T-helper 1 cell treated with Interleukin-12 subunit alpha and Interleukin-12 subunit beta and Interleukin-4 antibody, amounts not matched to agents 30 μg/mL and 1 μg/mL, for 36 hours (primary cell): ENCODE measurements at regions not wholly inside any gene's neighbourhood (a gene's known extent, or its start where the extent isn't known, plus 50 kb on each side); places are given as distances from the start of the nearest gene placed in this dataset.

Source experiments
- H3K27ac Mint-ChIP-seq: one replicate; pipeline ENCODE4 v1.8.0; 2021; ENCODE audit warnings: mild to moderate bottlenecking, mixed read lengths
- H3K27me3 Mint-ChIP-seq: one replicate; pipeline ENCODE4 v1.8.0; 2021; ENCODE audit warnings: low read depth, mixed read lengths
- H3K36me3 Mint-ChIP-seq: one replicate; pipeline ENCODE4 v1.8.0; 2021; ENCODE audit warnings: low read depth, mixed read lengths
- H3K4me1 Mint-ChIP-seq: one replicate; pipeline ENCODE4 v1.8.0; 2021; ENCODE audit warnings: low read depth, mixed read lengths
- H3K4me3 Mint-ChIP-seq: one replicate; pipeline ENCODE4 v1.8.0; 2021; ENCODE audit warnings: mild to moderate bottlenecking, moderate library complexity, mixed read lengths
- H3K9me3 Mint-ChIP-seq: one replicate; pipeline ENCODE4 v1.8.0; 2021; ENCODE audit warnings: mixed read lengths

DNA sequence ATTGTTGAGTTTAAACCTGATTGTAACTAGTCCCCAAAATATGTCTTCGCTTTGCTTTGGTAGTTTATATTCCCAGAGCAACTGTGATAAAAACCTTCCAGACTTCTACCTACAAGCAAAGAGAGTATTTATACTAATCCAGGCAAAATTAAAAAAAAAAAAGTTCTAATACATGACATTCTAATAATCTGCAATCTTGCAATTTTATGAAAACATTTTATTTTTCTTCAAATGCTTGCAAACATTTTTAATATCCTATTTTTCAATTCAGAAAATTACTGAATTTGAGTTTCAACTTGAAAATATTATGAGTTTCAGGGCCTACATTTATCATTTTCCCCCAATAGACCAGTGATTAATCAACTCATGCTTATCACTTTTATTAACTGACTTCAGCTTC lies 830.2 kb upstream of the KLHL1 start:
- Mint-ChIP-seq H3K36me3 (no peaks in the 10 kb centered on the region), H3K9me3 (no peaks in the 10 kb centered on the region), H3K4me1 (no peaks in the 10 kb centered on the region), H3K27me3 (no peaks in the 10 kb centered on the region), H3K4me3 (no peak overlapping the region), H3K27ac (no peak overlapping the region)

DNA sequence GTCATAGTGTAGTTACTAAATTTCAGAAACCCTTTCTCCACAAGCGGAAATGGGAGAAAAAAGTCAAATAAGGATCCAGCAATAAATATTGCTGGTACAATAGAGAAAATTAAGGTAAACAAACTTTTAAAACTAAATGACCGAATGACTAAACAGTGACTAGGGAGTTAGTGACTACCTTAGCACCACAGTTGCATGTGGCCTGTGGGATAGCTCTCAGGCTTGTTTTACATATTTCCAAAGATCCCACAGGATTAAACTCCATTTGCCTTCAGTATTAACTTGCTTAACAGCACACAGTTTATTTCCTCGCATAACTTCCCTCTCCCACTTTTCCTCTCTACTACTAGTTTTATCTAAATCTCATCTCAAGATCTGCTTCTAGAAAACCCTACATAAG lies 824.3 kb upstream of the KLHL1 start:
- H3K36me3 Mint-ChIP-seq, result no peaks in the 10 kb centered on the region
- no peak overlapping the region for H3K4me3 Mint-ChIP-seq
- H3K4me1 Mint-ChIP-seq, result no peaks in the 10 kb centered on the region
- H3K9me3 Mint-ChIP-seq, result no peaks in the 10 kb centered on the region
- no peaks in the 10 kb centered on the region for H3K27me3 Mint-ChIP-seq
- H3K27ac Mint-ChIP-seq, result no peak overlapping the region

DNA sequence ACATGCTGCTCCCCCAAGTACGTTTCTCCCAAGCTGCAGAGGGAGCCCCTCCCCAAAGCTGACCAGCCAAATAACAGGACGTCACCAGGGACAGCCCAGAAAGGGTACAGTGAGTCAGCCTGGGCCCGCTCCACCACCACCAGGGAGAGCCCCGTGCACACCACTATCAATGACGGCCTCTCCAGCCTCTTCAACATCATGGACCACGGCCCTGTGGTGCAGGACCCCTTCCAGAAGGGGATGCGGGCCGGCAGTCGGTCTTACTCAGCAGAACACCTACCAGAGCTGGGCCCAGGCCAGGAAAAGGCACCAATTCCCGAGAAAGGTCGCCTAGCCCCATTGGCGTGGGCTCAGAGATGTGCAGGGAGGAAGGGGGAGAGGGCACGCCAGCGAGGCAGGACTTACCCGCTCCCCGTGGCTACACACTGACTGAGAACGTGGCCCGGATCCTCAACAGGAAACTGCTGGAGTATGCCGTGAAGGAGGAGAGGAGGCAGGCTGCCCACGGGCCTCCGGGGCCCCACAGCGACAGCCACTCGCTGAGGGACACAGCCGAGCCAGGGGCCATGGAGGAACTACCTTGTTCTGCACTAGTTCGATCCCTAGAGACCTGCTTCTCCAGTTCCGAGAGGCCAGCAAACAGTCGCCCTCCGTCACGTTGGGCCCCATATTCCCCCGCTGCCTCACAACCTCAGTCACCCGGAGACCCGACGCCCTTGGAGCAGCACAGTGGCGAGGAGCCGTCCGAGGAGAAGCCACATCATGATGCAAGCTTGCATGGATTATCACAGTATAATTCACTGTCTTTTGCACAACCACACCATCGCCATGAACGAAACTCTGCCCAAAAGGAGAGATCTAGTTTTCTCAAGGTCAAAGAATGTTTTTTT lies 815.9 kb upstream of the KLHL1 start:
- Mint-ChIP-seq H3K27ac (no peak overlapping the region), H3K9me3 (no peaks in the 10 kb centered on the region), H3K27me3 (no peaks in the 10 kb centered on the region), H3K36me3 (no peaks in the 10 kb centered on the region), H3K4me1 (no peaks in the 10 kb centered on the region), H3K4me3 (no peak overlapping the region)

DNA sequence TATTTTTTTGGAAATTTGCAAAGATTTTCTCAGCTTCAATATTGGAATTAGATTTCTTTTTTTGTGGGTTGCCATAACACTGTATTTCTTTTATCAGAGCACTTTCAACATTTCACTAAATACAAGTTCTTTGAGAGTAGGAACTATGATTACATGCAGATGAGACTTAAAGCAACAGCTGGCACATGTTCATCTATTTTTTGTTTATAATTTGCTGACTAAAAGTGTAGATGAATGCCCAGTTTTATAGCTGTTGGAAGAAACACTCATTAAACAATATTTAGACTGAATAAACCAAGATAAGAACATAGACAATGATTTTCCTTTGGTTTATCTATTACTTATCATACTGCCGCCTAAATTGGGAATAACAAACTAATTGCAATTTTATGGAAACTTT lies 803.0 kb upstream of the KLHL1 start:
- Mint-ChIP-seq H3K4me1 (no peaks in the 10 kb centered on the region), H3K27me3 (no peaks in the 10 kb centered on the region), H3K9me3 (no peaks in the 10 kb centered on the region), H3K36me3 (no peaks in the 10 kb centered on the region), H3K4me3 (no peak overlapping the region), H3K27ac (no peak overlapping the region)

DNA sequence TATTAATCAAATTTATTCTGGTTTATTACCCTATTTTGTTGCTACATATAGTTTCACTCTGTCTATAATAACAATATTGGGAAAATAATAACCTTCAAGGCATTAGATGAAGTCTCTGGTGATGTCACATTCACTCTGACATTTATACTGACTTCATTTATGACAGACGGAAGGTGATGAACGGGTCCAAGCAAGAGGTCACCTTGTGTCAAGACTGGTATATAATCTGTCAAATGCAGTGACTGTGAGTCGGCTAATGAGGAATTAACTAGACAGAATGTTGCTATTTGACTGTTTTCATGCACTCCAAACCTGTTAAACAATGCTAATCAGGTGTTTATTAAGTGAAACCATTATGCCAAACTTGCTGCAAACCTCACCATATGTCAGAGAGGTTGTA lies 800.5 kb upstream of the KLHL1 start:
- Mint-ChIP-seq H3K36me3 (no peaks in the 10 kb centered on the region), H3K4me1 (no peaks in the 10 kb centered on the region), H3K27ac (no peak overlapping the region), H3K27me3 (no peaks in the 10 kb centered on the region), H3K9me3 (no peaks in the 10 kb centered on the region), H3K4me3 (no peak overlapping the region)

DNA sequence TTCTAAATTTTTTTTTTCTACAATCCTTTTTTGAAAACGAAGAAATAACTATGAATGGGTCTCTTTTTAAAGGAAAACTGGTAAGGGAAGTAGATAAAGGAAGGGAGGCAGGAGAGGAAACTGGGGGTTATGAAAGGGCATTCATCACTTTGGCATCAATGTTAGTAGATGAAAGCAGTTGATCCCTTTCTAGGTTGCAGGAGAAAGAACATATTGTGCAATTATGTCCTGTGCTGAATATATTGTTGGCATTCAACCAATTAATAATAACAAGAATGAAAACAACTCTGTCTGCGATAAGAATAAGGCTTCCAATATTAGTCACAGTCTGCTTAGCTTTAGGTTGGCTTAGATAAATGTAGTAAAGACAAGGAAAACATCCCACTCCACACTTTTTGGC lies 796.8 kb upstream of the KLHL1 start:
- no peak overlapping the region for H3K4me3 Mint-ChIP-seq
- no peaks in the 10 kb centered on the region for H3K36me3 Mint-ChIP-seq
- no peaks in the 10 kb centered on the region for H3K27me3 Mint-ChIP-seq
- H3K4me1 Mint-ChIP-seq, result no peaks in the 10 kb centered on the region
- H3K9me3 Mint-ChIP-seq, result no peaks in the 10 kb centered on the region
- no peak overlapping the region for H3K27ac Mint-ChIP-seq

DNA sequence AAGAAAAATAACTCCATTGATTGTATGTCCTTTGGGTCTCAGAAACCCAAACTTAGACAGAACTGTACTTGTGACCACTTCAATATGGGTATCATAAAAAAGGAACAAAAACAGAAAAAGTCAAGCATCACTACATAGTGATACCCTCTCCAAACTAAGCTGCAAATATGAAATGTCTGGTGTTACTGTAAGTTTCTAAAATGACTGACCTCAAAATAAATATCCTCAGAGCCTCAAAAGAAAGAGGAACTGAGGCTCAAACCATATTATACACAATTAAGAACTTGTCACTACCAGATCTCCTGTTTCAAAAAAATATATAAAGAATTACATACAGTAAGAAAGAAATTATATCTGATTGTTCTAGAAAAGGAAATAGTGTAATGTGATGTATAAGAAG lies 787.9 kb upstream of the KLHL1 start:
- Mint-ChIP-seq H3K36me3 (no peaks in the 10 kb centered on the region), H3K4me3 (no peak overlapping the region), H3K27me3 (no peaks in the 10 kb centered on the region), H3K4me1 (no peaks in the 10 kb centered on the region), H3K27ac (no peak overlapping the region), H3K9me3 (no peaks in the 10 kb centered on the region)

DNA sequence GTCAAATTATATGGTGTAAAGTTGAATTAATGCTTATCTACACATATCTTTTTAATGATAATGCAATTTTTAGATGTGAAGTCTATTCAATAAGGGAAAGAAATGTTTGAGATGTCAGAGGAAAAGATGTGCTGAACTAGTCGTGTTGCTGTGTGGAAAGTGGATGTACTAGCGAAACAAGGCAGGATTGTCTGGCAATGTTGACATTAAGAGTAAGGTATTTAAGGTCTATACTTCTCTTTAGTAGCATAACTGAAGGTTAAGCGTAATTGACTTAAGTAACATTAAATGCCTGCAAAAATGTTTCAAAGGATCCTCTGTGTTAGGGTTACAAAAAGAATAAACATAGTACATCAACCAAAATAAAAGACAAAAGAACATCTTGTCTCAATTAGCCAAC lies 787.3 kb upstream of the KLHL1 start:
- no peaks in the 10 kb centered on the region for H3K27me3 Mint-ChIP-seq
- H3K36me3 Mint-ChIP-seq, result no peaks in the 10 kb centered on the region
- no peak overlapping the region for H3K4me3 Mint-ChIP-seq
- no peaks in the 10 kb centered on the region for H3K4me1 Mint-ChIP-seq
- no peak overlapping the region for H3K27ac Mint-ChIP-seq
- H3K9me3 Mint-ChIP-seq, result no peaks in the 10 kb centered on the region

DNA sequence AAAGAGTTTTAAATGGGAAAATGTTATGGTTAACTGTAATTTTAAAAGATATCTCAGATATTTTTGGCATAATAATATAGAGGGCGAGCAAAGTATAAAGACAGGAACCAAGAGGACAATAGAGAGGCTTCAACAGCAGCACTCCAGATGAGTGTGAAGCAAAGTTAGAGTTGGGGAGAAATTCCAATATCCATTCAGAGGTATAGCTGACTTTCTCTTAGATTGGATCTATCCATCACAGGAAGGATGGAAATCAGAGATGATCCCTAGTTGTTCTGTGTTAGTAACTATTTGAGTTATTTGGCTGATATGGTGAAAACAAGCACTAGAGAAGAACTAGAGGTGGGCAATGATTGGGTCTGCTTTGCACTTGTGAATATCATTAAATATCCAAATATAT lies 786.0 kb upstream of the KLHL1 start:
- Mint-ChIP-seq H3K27ac (no peak overlapping the region), H3K36me3 (no peaks in the 10 kb centered on the region), H3K27me3 (no peaks in the 10 kb centered on the region), H3K4me1 (no peaks in the 10 kb centered on the region), H3K4me3 (no peak overlapping the region), H3K9me3 (no peaks in the 10 kb centered on the region)

DNA sequence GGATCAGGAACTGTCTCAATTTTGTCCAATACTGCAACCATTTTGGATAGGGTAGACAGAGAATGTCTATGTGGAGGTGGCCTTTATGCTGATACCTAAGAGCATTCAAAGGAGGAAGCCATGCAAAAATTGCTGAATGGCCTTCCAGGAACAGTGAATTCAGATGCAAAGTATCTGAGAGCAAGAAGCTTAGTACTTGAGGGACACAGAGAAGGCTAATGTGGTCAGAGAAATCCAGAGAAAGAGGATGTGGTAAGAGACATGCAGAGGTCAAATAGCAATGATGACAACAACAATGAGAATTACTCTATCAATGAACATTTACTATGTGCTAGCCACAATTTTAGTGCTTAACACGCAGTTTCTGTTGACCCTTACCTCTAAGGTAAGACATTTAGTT lies 785.6 kb upstream of the KLHL1 start:
- Mint-ChIP-seq H3K27me3 (no peaks in the 10 kb centered on the region), H3K4me3 (no peak overlapping the region), H3K9me3 (no peaks in the 10 kb centered on the region), H3K4me1 (no peaks in the 10 kb centered on the region), H3K27ac (no peak overlapping the region), H3K36me3 (no peaks in the 10 kb centered on the region)

DNA sequence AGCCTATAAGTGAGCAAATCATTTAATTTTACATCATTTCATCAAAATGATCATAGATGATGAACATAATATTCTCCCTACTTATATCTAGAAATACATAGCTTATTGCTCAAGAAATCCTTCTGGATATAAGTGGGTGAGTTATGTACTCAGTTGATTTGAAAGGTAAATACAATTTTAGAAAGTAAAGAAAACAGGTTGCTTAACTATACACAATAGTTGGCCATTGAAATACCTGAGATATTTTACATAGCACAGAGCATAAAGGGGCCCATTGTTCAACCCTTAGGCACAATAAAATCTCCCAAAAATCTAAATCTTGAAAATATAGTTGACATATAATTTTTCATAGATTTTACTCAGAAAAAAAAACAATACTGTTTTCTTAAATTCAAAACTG lies 782.0 kb upstream of the KLHL1 start:
- no peak overlapping the region for H3K4me3 Mint-ChIP-seq

DNA sequence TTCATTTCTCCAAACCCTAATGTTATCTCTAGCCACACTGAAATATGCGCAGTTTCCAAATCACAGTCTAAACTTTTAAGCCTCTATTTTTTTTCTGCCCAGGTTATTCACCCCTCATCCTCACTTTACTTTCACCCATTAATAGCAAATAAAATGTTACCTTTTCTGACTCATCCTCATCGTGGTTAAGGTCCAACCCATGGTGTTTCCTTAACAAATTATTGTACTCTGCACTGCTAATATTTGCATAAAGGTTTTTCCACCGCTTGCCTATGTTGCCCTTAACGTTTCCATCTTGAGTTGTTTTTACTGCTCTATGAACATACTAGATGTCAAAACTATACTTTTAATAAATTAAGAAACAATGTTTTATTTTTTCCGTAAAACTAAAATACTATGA lies 780.9 kb upstream of the KLHL1 start:
- Mint-ChIP-seq H3K36me3 (no peaks in the 10 kb centered on the region), H3K27ac (no peak overlapping the region), H3K4me1 (no peaks in the 10 kb centered on the region), H3K27me3 (no peaks in the 10 kb centered on the region), H3K9me3 (no peaks in the 10 kb centered on the region), H3K4me3 (no peak overlapping the region)

More for the DNA sequence above, 782.0 kb upstream of the KLHL1 start:
- H3K36me3 Mint-ChIP-seq, result no peaks in the 10 kb centered on the region
- no peaks in the 10 kb centered on the region for H3K9me3 Mint-ChIP-seq
- H3K27me3 Mint-ChIP-seq, result no peaks in the 10 kb centered on the region
- no peaks in the 10 kb centered on the region for H3K4me1 Mint-ChIP-seq
- H3K27ac Mint-ChIP-seq, result no peak overlapping the region

DNA sequence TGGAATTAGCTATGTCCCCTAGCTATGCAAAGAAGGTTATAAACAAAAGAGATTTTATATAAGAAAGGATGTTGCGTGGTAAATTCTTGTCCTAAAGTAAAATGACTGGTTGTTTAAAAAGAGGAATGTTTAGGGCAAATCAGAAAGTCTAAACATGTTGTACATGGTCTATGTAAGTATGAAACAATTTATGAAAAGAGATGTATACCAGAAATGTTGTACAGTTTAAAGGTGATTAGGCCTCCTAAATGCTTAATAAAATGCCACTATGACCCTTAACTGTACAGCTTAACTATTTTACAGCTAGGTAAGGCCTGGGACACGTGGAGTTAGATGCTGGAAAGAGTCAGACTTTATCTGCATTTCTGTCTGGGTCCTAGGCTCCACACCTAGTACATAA lies 775.9 kb upstream of the KLHL1 start:
- Mint-ChIP-seq H3K4me3 (no peak overlapping the region), H3K9me3 (peaks cover 4% of the 10 kb centered on the region), H3K36me3 (no peaks in the 10 kb centered on the region), H3K4me1 (no peaks in the 10 kb centered on the region), H3K27me3 (no peaks in the 10 kb centered on the region), H3K27ac (no peak overlapping the region)

DNA sequence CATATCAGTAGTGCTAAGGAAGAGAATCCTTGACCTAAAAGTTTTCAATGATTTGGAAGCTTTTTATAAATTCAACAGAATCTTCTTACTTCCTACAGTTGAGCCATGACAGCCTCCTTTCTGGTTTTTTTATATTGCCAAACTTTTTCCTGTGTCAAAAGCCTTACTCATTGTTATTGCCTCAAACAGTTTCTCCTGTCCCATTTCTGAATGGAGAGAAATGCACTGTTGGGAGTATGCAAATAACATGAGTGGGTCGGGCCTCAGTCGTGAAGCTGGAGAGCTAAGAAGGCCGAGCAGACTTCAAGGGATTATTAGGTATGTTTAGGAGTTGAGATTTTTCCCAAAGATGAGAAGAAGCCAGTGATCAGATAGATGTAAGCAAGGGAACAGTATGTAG lies 766.4 kb upstream of the KLHL1 start:
- Mint-ChIP-seq H3K36me3 (no peaks in the 10 kb centered on the region), H3K4me1 (no peaks in the 10 kb centered on the region), H3K9me3 (no peaks in the 10 kb centered on the region), H3K27ac (no peak overlapping the region), H3K27me3 (no peaks in the 10 kb centered on the region), H3K4me3 (no peak overlapping the region)

DNA sequence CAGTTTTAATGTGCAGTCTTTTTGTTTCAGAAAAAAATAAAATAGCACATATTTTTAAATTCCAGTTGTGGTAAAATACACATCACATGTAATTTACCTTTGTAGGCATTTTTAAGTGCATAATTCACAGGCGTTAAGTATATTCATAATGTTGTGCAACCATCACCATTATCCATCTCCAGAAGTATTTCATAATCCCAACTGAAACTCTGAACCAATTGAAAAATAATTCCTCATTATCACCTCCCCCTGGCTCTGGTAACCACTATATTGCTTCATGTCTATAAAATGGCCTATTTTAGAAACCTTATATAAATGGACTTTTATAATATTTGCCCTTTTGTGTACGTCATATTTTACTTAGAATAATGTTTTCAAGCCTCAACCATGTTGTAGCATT lies 756.5 kb upstream of the KLHL1 start:
- Mint-ChIP-seq H3K27me3 (no peaks in the 10 kb centered on the region), H3K4me1 (no peaks in the 10 kb centered on the region), H3K9me3 (no peaks in the 10 kb centered on the region), H3K27ac (no peak overlapping the region), H3K4me3 (no peak overlapping the region), H3K36me3 (no peaks in the 10 kb centered on the region)

DNA sequence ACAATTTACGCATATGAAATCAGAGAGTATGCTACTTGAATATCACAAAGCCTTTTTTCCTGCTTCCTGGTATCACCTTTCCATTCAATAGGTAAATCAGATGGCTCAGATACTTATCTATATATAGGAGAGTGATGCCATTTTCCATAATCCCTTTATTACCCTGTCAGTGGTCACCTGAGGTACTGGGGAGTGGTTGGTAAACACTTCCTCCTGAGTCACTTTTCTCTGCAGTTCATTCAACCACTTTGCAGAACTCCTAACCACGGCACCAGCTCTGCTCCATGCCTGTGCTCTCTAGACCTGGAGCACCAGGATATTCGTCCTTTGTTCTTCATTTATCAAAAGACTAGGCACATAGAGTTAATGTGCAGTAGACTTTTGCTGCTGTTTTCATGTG lies 748.5 kb upstream of the KLHL1 start:
- Mint-ChIP-seq H3K4me1 (no peaks in the 10 kb centered on the region), H3K36me3 (no peaks in the 10 kb centered on the region), H3K27ac (no peak overlapping the region), H3K4me3 (no peak overlapping the region), H3K9me3 (no peaks in the 10 kb centered on the region), H3K27me3 (no peaks in the 10 kb centered on the region)
